ENCODE measurements at regions not wholly inside any gene's neighbourhood (a gene's known extent, or its start where the extent isn't known, plus 50 kb on each side); places are given as distances from the start of the nearest gene placed in this dataset.

GRCh38 chr4:12186526-12186925 lies 757.8 kb upstream of the HS3ST1 start:
- TF ChIP-seq, protein P1, sequence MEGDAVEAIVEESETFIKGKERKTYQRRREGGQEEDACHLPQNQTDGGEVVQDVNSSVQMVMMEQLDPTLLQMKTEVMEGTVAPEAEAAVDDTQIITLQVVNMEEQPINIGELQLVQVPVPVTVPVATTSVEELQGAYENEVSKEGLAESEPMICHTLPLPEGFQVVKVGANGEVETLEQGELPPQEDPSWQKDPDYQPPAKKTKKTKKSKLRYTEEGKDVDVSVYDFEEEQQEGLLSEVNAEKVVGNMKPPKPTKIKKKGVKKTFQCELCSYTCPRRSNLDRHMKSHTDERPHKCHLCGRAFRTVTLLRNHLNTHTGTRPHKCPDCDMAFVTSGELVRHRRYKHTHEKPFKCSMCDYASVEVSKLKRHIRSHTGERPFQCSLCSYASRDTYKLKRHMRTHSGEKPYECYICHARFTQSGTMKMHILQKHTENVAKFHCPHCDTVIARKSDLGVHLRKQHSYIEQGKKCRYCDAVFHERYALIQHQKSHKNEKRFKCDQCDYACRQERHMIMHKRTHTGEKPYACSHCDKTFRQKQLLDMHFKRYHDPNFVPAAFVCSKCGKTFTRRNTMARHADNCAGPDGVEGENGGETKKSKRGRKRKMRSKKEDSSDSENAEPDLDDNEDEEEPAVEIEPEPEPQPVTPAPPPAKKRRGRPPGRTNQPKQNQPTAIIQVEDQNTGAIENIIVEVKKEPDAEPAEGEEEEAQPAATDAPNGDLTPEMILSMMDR (IDR thresholded peaks at IDR 0.05): no peak
- TF ChIP-seq POLR2A (IDR thresholded peaks at IDR 0.05): no peak

Measured in heart left ventricle (tissue), 13 donors.